CD14-positive monocyte (primary cell): ENCODE measurements at regions not wholly inside any gene's neighbourhood (a gene's known extent, or its start where the extent isn't known, plus 50 kb on each side); places are given as distances from the start of the nearest gene placed in this dataset.

ENCODE experiments used
- DNase-seq, 3 donors: peaks; one replicate each; pipeline ENCODE4 v3.0.0-alpha.2; 2011 to 2022
- H2AFZ ChIP-seq: 2 replicates; pipeline ENCODE4 v1.6.0; 2012; ENCODE audit warnings: mild to moderate bottlenecking, low read depth, low read length, inconsistent platforms; ENCODE audit not compliant: insufficient read depth, poor library complexity, severe bottlenecking
- H3K27ac ChIP-seq, 2 donors: 1 replicate in 1 of 2; 2 replicates in 1 of 2; pipeline ENCODE4 v1.5.1; 2012 to 2013; ENCODE audit warnings: low read length in 2 of 2, control low read depth in 1 of 2, inconsistent platforms in 1 of 2, low read depth in 1 of 2, mild to moderate bottlenecking in 1 of 2
- H3K27me3 ChIP-seq, 2 donors: one replicate each; pipeline versions ENCODE4 v1.6.0 to v1.6.1; 2011 to 2013; ENCODE audit warnings: low read length in 2 of 2; ENCODE audit not compliant: control insufficient read depth in 2 of 2, insufficient read depth in 2 of 2
- H3K36me3 ChIP-seq, 2 donors: replicated peaks in 1 of 2; 1 replicate in 1 of 2; 2 replicates in 1 of 2; pipeline versions ENCODE4 v1.5.1 to v1.6.1; 2012 to 2013; ENCODE audit warnings: low read length in 2 of 2, control low read depth in 1 of 2, inconsistent platforms in 1 of 2, mild to moderate bottlenecking in 1 of 2; ENCODE audit not compliant: insufficient read depth in 2 of 2, control insufficient read depth in 1 of 2
- H3K4me1 ChIP-seq, 2 donors: 1 replicate in 1 of 2; 2 replicates in 1 of 2; pipeline versions ENCODE4 v1.5.1 to v1.6.1; 2012 to 2013; ENCODE audit warnings: low read length in 2 of 2, control low read depth in 1 of 2, inconsistent platforms in 1 of 2, mild to moderate bottlenecking in 1 of 2, moderate library complexity in 1 of 2; ENCODE audit not compliant: insufficient read depth in 2 of 2, control insufficient read depth in 1 of 2
- H3K4me2 ChIP-seq: replicated peaks from 2 replicates; pipeline ENCODE3; 2012; ENCODE audit warnings: low read length, moderate library complexity, mild to moderate bottlenecking; ENCODE audit not compliant: poor library complexity, severe bottlenecking; ENCODE audit errors: extremely low read depth
- H3K4me3 ChIP-seq, 3 experiments: fragments of 200-600 bp in 1 of 3; sonication (generic) in 1 of 3; replicated peaks in 1 of 3; 1 replicate in 2 of 3; 2 replicates in 1 of 3; pipeline ENCODE4 v1.5.1; 2011 to 2013; ENCODE audit warnings: low read length in 3 of 3, mild to moderate bottlenecking in 3 of 3, control low read depth in 2 of 3, low read depth in 2 of 3, inconsistent platforms in 1 of 3, moderate library complexity in 1 of 3
- H3K79me2 ChIP-seq: 2 replicates; pipeline ENCODE4 v1.6.0; 2012; ENCODE audit warnings: mild to moderate bottlenecking, control low read depth, inconsistent platforms, low read length, moderate library complexity; ENCODE audit not compliant: insufficient read depth
- H3K9ac ChIP-seq: 2 replicates; pipeline ENCODE4 v1.6.0; 2017; ENCODE audit warnings: low read length, mild to moderate bottlenecking; ENCODE audit not compliant: insufficient read depth, poor library complexity, severe bottlenecking
- H3K9me3 ChIP-seq, 2 donors: replicated peaks in 1 of 2; 1 replicate in 1 of 2; 2 replicates in 1 of 2; pipeline versions ENCODE4 v1.5.1 to v1.6.1; 2012 to 2013; ENCODE audit warnings: low read length in 2 of 2, control low read depth in 1 of 2; ENCODE audit not compliant: control insufficient read depth in 1 of 2, insufficient read depth in 1 of 2
- H4K20me1 ChIP-seq: 2 replicates; pipeline ENCODE4 v1.6.0; 2012; ENCODE audit warnings: mild to moderate bottlenecking, low read length, control low read depth, moderate library complexity; ENCODE audit not compliant: insufficient read depth
- H3K27ac Mint-ChIP-seq, 7 donors: one replicate each; pipeline ENCODE4 v1.8.0; 2020; ENCODE audit warnings: mild to moderate bottlenecking in 7 of 7, mixed read lengths in 7 of 7, moderate library complexity in 6 of 7, inconsistent platforms in 2 of 7
- H3K27me3 Mint-ChIP-seq, 3 donors: one replicate each; pipeline ENCODE4 v1.8.0; 2021 to 2022; ENCODE audit warnings: low read depth in 3 of 3, mild to moderate bottlenecking in 3 of 3, mixed read lengths in 3 of 3, moderate library complexity in 3 of 3, inconsistent platforms in 1 of 3
- H3K36me3 Mint-ChIP-seq, 2 donors: one replicate each; pipeline ENCODE4 v1.8.0; 2020; ENCODE audit warnings: mixed read lengths in 2 of 2, inconsistent platforms in 1 of 2, mild to moderate bottlenecking in 1 of 2
- H3K4me1 Mint-ChIP-seq: one replicate; pipeline ENCODE4 v1.8.0; 2020; ENCODE audit warnings: mild to moderate bottlenecking, mixed read lengths
- H3K4me3 Mint-ChIP-seq, 2 donors: one replicate each; pipeline ENCODE4 v1.8.0; 2020; ENCODE audit warnings: mild to moderate bottlenecking in 2 of 2, mixed read lengths in 2 of 2, moderate library complexity in 1 of 2
- H3K9me3 Mint-ChIP-seq, 7 donors: one replicate each; pipeline ENCODE4 v1.8.0; 2020 to 2022; ENCODE audit warnings: mixed read lengths in 7 of 7, mild to moderate bottlenecking in 6 of 7, moderate library complexity in 6 of 7, inconsistent platforms in 2 of 7
- CTCF ChIP-seq: fragments of 200-600 bp; IDR thresholded peaks from one replicate; pipeline ENCODE4 v1.8.0; 2022; ENCODE audit warnings: antibody characterized with exemption, mild to moderate bottlenecking
- WGBS: methylation state at CpG from one replicate; pipeline ENCODE4 v1.1.5; 2013; ENCODE audit warnings: missing lambda C conversion rate; ENCODE audit not compliant: insufficient coverage; 5-methylcytosine and 5-hydroxymethylcytosine counted together
- intact Hi-C, 2 donors: fragments of 100-400 bp; cut with micrococcal nuclease; formaldehyde crosslinking; loops; one replicate each; pipeline versions ENCODE4 v1.15.0 to v1.15.1; 2023

DNA sequence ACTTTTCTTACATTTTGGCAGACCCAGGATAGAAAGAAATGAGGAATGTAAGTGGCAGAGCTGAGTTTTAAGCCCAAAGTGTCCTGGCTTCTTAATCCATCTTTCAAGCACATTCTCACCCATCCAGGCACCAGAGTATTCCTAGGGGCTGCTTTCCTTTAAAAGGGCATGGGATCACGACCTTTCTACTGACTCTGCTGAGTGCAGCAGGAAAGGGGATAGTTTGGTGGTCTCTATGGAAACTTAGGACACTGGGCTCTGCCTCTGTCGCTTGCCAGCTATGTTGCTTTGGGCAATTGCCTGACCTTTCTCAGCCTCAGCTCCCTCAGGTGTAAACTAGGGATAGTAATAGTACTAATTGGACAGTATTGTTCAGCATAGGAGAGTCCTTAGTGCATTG, 458.4 kb downstream of the PDCD6IP start:
- no peaks in the 10 kb centered on the region for H4K20me1 ChIP-seq
- Mint-ChIP-seq H3K27ac (no peak overlapping the region), H3K4me3 (no peak overlapping the region), H3K27me3 (peaks cover 0 to 3% (median 0%) of the 10 kb centered on the region in 3 donors), H3K4me1 (peaks cover 10% of the 10 kb centered on the region), H3K36me3 (no peaks in the 10 kb centered on the region), H3K9me3 (no peaks in the 10 kb centered on the region)
- TF ChIP-seq CTCF: no peak
- no peaks in the 10 kb centered on the region for H3K36me3 ChIP-seq
- intact Hi-C loops: no loop called here
- H3K4me3 ChIP-seq: no peak overlapping the region
- peaks cover 6 to 8% of the 10 kb centered on the region in 2 donors for H3K4me1 ChIP-seq
- H3K27ac ChIP-seq: no peak overlapping the region
- 100% methylated on average over 1 of the region's 2 CpGs for WGBS
- H3K27me3 ChIP-seq: no peaks in the 10 kb centered on the region
- no peak overlapping the region for H3K9ac ChIP-seq
- DNase-seq: no peak
- no peaks in the 10 kb centered on the region for H3K9me3 ChIP-seq
- no peak overlapping the region for H2AFZ ChIP-seq
- H3K79me2 ChIP-seq: no peaks in the 10 kb centered on the region
- no peak overlapping the region for H3K4me2 ChIP-seq

GRCh38 chr3:34258271-34258998, 460.0 kb downstream of the PDCD6IP start:
- no CpG with 5 or more reads among the region's 2 CpGs for WGBS
- H3K36me3 Mint-ChIP-seq: no peaks in the 10 kb centered on the region
- Histone ChIP-seq H3K4me1 (peaks cover 22 to 24% of the 10 kb centered on the region in 2 donors), H3K27me3 (no peaks in the 10 kb centered on the region), H3K4me3 (no peak overlapping the region), H3K4me2 (no peak overlapping the region), H3K27ac (no peak overlapping the region), H3K79me2 (no peaks in the 10 kb centered on the region), H3K9me3 (no peaks in the 10 kb centered on the region), H4K20me1 (no peaks in the 10 kb centered on the region), H2AFZ (no peak overlapping the region), H3K36me3 (no peaks in the 10 kb centered on the region), H3K9ac (no peak overlapping the region)
- no peak for DNase-seq
- H3K4me1 Mint-ChIP-seq: peaks cover 27% of the 10 kb centered on the region
- no peak overlapping the region for H3K27ac Mint-ChIP-seq
- peaks cover 0 to 3% (median 0%) of the 10 kb centered on the region in 3 donors for H3K27me3 Mint-ChIP-seq
- no peaks in the 10 kb centered on the region for H3K9me3 Mint-ChIP-seq
- intact Hi-C loops: no loop called here
- H3K4me3 Mint-ChIP-seq: no peak overlapping the region
- no peak for TF ChIP-seq CTCF
